ENCODE measurements at regions not wholly inside any gene's neighbourhood (a gene's known extent, or its start where the extent isn't known, plus 50 kb on each side); places are given as distances from the start of the nearest gene placed in this dataset.

DNA sequence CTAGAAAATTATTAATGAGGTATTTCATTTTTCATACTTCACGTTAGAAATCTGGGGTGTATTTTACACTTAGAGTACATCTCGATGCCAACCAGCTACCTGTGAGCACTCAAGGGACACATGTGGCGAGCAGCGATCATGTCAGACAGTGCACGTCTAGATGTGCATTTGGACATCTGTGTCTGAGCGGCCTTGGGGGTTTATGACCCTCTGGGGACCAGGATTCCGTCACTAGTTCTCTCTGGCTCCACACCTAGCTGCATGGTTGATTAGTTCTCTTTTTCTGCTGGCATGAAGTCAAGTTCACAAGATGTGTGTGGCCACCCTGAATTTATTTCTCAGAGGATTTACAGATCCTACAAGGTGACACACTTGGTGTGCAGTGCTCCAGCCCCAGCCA lies 192.2 kb downstream of the TSN start:
- Histone ChIP-seq H3K23ac (ENCODE audit: insufficient read length) (no peak overlapping the region), H3K79me2 (ENCODE audit: control insufficient read depth in 1 of 2, insufficient read depth in 2 of 2, low read length in 2 of 2) (no peaks in the 10 kb centered on the region), H2AFZ (ENCODE audit: low read length) (no peak overlapping the region), H3K4ac (replicated peaks; ENCODE audit: insufficient read length, low read depth, low read length) (no peak overlapping the region), H3K9ac (replicated peaks in 1 of 4; ENCODE audit: extremely low read depth in 1 of 4, low read depth in 3 of 4, low read length in 3 of 4) (no peak overlapping the region), H2BK12ac (ENCODE audit: low read depth, low read length) (no peak overlapping the region), H3K4me2 (ENCODE audit: insufficient read depth in 1 of 2, low read depth in 2 of 2, low read length in 2 of 2) (no peak overlapping the region), H3K23me2 (ENCODE audit: low read depth, low read length) (no peaks in the 10 kb centered on the region), H2BK5ac (ENCODE audit: low read depth, low read length) (no peak overlapping the region), H3K79me1 (ENCODE audit: low read depth, low read length) (no peaks in the 10 kb centered on the region), H3K27me3 (replicated peaks in 1 of 4; ENCODE audit: control insufficient read depth in 3 of 4, extremely low read depth in 1 of 4, insufficient read depth in 3 of 4, low read length in 3 of 4) (no peaks in the 10 kb centered on the region), H3K9me3 (ENCODE audit: insufficient read depth in 2 of 2, low read depth in 1 of 2, low read length in 1 of 2) (no peaks in the 10 kb centered on the region), H2AK5ac (ENCODE audit: low read depth, low read length) (no peak overlapping the region), H4K20me1 (replicated peaks in 1 of 2; ENCODE audit: control insufficient read depth in 1 of 2, insufficient read depth in 2 of 2, low read length in 2 of 2) (no peaks in the 10 kb centered on the region), H2BK15ac (ENCODE audit: low read length) (no peak overlapping the region), H4K8ac (ENCODE audit: extremely low read depth, insufficient read depth, low read length) (no peak overlapping the region), H2BK120ac (replicated peaks; ENCODE audit: low read depth, low read length) (no peak overlapping the region), H3K27ac (ENCODE audit: low read depth, low read length) (no peak overlapping the region), H3K14ac (ENCODE audit: insufficient read length) (no peak overlapping the region), H3K4me3 (ENCODE audit: extremely low read depth in 1 of 4, insufficient read depth in 2 of 4, low read depth in 3 of 4, low read length in 4 of 4) (no peak overlapping the region), H3K36me3 (ENCODE audit: control insufficient read depth in 2 of 4, insufficient read depth in 4 of 4, low read length in 3 of 4) (no peaks in the 10 kb centered on the region), H3K18ac (ENCODE audit: extremely low read depth, low read length) (no peak overlapping the region), H4K91ac (replicated peaks; ENCODE audit: insufficient read length, low read length) (no peak overlapping the region), H3K56ac (replicated peaks; ENCODE audit: insufficient read length, low read depth, low read length) (no peak overlapping the region), H4K5ac (ENCODE audit: insufficient read length, low read depth, low read length) (no peak overlapping the region), H2BK20ac (ENCODE audit: low read length) (no peak overlapping the region), H3K4me1 (replicated peaks in 1 of 4; ENCODE audit: control insufficient read depth in 3 of 4, insufficient read depth in 4 of 4, low read length in 3 of 4) (no peaks in the 10 kb centered on the region)
- CTCF ChIA-PET (ENCODE audit: partially characterized antibody) = interaction anchor here (1.1 to 1.8 kb wide), 2 partner anchors 17 to 27 kb away, joined by 5 read pairs; no protein-coding TSS in a partner anchor
- WGBS, 2 experiments (ENCODE audit: extremely low coverage in 1 of 2, insufficient coverage in 1 of 2, insufficient read length in 1 of 2, insufficient replicate concordance in 2 of 2, low coverage in 1 of 2, low lambda C conversion rate in 2 of 2, missing lambda C conversion rate in 1 of 2) = 91% methylated on average over 7 of the region's 7 CpGs; no CpG with 5 or more reads in 1 of the 2 experiments
- POLR2A ChIA-PET (ENCODE audit: partially characterized antibody) = no interaction called here
- no peak for DNase-seq (ENCODE audit: low read depth in 1 of 2, low spot score in 2 of 2)
- no peak for FAIRE-seq
- TF ChIP-seq, protein P1, sequence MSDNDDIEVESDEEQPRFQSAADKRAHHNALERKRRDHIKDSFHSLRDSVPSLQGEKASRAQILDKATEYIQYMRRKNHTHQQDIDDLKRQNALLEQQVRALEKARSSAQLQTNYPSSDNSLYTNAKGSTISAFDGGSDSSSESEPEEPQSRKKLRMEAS (IDR thresholded peaks at IDR 0.05) = no peak
- TF ChIP-seq SIN3A (conservative IDR thresholded peaks at IDR 0.05 in 1 of 2, IDR thresholded peaks at IDR 0.05 in 1 of 2; ENCODE audit: low read depth in 1 of 2, low read length in 2 of 2) = no peak
- TF ChIP-seq ATF3 (IDR thresholded peaks at IDR 0.05; ENCODE audit: insufficient read depth, low read depth, low read length) = no peak
- TF ChIP-seq TBP (IDR thresholded peaks at IDR 0.05; ENCODE audit: low read depth, low read length) = no peak
- TF ChIP-seq SUZ12 (IDR thresholded peaks at IDR 0.05; ENCODE audit: low read length) = no peak
- no peak for TF ChIP-seq SIX5 (IDR thresholded peaks at IDR 0.05; ENCODE audit: low read depth, low read length)
- no peak for TF ChIP-seq RAD21 (IDR thresholded peaks at IDR 0.05 in 1 of 2, conservative IDR thresholded peaks at IDR 0.05 in 1 of 2; ENCODE audit: low read depth in 2 of 2, low read length in 2 of 2)
- no peak for TF ChIP-seq PHF8 (conservative IDR thresholded peaks at IDR 0.05; ENCODE audit: low read depth, low read length)
- no peak for TF ChIP-seq SRF (IDR thresholded peaks at IDR 0.05; ENCODE audit: low read depth, low read length)
- TF ChIP-seq HDAC2 (IDR thresholded peaks at IDR 0.05; ENCODE audit: borderline replicate concordance in 1 of 2, low read depth in 2 of 2, low read length in 2 of 2) = no peak
- TF ChIP-seq ATF2 (IDR thresholded peaks at IDR 0.05; ENCODE audit: low read length) = no peak
